NCI-H1436 (cell line): ENCODE measurements at regions not wholly inside any gene's neighbourhood (a gene's known extent, or its start where the extent isn't known, plus 50 kb on each side); places are given as distances from the start of the nearest gene placed in this dataset.
"Not testable (repeated sequence)": the region's sequence is repeated elsewhere in the genome, so short reads cannot be mapped to it uniquely, and the experiment has no call there.

Experiments used
- DNase-seq: peaks from one replicate; lab custom pipeline; 2025; lab: John Stamatoyannopoulos, UW

DNA sequence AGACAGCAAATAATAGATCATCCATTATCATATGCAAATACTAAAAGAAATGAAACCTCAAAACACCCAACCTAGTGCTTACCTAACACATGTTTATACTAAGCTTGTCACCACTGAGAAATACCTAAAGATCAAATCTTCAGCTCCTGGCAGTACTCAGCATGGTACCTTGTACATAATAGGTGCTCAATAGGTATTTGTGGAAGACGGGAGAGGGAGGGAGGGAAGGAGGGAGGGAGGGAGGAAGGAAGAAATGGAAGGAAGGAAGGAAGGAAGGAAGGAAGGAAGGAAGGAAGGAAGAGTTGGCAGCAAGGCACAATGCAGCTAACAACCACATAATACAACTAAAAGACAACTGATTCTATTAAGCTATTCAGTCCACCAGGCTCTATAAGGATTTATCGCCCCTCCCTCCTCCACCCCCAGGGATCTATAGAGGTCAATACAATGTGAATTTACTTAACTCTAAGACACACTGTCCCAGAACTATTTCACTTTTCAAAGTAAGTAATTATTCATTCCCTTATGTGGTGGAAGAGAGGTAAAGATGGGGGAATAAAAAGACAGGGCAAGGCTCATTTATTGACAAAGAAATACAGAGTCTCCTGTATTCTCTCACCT, 328.9 kb downstream of the PAPSS1 start:
- DNase-seq, result no peak

DNA sequence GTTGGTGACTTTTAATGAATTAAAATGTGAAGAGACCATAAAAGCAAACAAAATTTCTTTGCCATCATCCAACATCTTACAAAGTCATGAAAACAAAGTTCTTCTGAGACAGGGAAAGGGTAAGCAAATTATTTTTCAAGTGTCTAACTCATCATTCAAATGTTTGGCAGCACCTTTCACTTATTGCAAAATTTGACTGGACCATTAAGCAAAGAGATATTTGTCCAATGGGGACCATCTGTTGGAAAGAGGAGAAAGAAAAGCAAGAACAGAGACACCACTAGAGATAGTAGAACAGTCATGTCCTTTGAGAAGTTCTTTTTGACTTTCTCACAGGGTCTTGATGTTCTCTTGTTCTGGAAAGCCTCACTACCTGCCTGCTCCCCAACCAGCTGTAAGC, 330.1 kb downstream of the PAPSS1 start:
- DNase-seq, result no peak

DNA sequence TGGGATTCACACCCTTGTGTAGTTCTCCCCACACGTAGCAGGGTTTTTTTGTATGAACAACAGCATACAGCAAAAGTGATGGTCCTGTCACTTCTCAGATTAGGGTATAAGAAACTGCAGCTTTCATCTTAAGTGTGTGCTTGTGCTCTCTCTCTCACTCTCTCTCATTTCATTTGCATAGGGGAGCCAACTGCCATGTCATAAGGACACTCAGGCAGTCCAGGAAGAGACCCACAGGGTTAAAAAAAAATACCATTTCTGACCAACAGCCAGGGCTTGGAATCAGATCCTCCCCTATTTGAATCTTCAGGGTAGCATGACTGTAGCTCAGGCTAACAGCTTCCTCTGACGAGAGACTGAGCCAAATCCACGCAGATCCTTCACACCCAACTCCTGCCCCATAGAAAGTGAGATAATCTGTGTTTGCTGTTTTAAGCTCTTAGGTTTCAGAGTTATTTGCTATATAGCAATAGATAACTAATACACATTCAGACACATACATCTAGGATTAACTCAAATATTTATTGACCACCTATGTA, 331.2 kb downstream of the PAPSS1 start:
- DNase-seq, result no peak

- no peak for DNase-seq
Observed at GRCh38 chr4:107380836-107381438, 339.1 kb downstream of the PAPSS1 start.

- no peak for DNase-seq
Observed at GRCh38 chr4:107380190-107380589, 339.8 kb downstream of the PAPSS1 start.

GRCh38 chr4:107379054-107379869, 340.8 kb downstream of the PAPSS1 start:
- no peak for DNase-seq

DNA sequence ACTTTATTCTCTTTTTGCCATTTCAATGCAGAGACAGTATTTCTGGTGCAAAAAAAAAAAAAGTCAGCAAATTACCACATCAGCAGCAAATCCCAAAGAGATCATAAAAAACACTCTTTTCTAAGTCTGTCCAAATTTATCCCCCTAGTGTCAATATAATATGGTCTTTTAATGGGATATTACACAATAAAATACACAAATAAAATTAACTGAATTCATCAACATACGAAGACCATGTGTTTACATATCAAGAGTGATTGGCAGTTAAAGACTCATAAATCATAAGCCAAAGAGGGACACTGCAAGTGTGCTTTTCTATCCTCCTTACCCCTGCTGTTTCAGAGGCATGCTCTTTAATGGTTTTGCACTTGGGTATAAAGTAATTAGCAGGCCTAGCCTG, 340.2 kb upstream of the DKK2 start:
- no peak for DNase-seq

DNA sequence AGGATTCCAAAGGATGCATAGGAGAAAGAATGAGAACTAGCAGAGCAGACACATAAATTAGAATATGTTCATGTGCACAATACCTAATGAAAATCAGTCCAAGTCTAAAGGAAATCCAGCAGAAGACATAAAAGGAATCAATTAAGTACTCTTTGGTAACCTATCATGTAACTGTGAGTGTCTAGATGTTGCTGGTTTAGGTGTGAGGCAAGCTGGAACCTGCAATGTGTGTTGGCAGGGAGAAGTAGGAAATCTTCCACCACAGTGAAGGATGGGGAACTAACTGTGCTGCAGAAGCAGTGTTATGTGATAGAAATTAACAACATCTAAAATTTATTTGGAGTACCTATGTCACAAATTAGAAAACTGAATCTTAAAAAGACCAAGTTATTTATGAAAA, 330.8 kb upstream of the DKK2 start:
- DNase-seq, result no peak

DNA sequence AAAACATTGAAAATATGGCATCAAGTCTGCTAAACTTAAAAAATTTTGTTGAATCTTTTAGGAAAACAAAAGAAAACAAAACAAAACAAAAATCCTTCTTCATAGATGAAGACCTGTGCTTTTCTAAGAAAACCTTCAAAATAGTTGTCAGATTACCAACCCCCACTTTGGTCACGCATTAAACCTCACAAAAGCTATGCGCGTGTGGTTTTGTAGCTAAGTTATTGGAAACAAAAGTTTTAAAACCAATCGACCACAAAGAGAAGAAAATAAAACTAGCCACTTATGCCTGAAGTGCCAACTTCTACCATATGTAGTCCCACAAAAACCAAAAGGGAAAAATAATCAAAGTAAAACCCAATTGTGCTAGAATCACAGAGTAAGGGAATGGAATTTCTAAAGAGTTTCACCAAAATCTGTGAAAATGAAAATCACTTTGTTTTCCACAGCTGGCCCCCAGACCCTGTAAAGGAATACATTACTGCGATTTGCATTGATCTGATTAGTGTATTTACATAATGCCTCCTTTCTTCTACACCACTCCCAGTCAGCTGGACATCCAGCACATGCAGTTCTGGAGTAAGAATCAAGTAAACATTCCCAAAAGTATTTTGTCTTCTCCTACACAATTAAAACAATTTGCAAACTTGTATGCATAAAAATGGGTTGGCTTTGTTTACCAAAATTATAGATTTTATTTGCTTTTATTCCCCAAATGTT, 330.1 kb upstream of the DKK2 start:
- no peak for DNase-seq

GRCh38 chr4:107363125-107363524, 327.0 kb upstream of the DKK2 start:
- no peak for DNase-seq

DNA sequence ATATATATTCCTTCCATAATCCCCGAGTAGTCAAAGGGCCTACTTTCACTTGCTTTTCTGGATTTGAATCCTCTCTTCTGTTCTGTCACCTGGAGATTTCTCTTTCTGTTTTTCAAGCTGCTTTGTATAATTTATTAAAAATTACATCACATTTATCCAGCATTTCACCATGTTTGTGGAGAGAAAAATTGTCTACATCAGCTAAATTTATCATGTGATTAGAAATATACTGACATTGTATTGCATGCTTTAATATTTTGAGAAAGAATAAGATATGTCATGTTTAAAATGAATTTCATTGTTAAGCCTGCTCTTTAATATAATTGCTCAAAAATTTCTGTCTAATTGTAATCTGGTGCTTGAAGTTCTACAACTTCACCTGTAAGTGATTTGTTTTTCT, 323.1 kb upstream of the DKK2 start:
- no peak for DNase-seq

- DNase-seq, result not testable (repeated sequence)
Observed at GRCh38 chr4:107354304-107354703, 318.2 kb upstream of the DKK2 start.

GRCh38 chr4:107351196-107351595, 315.1 kb upstream of the DKK2 start:
- no peak for DNase-seq

DNA sequence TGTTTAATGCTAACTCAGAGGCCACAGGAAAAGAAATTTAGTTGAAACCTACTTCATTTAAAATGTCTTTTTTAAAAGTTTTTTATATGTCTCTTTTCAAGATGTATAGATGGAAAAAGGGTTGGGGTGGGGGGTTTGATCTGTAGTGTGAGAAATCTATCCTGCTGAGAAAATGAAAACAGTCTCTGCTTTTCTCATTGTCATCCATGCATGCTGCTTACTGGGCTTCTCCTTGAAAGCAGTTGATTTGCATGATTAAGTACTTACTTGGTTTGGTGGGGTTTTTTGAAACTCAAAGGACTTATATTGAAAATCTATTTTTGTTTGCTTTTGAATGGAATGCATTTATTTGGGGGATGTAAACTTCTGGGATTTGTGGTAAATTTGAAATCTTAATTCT, 313.6 kb upstream of the DKK2 start:
- DNase-seq, result no peak

GRCh38 chr4:107349266-107349665, 313.2 kb upstream of the DKK2 start:
- DNase-seq, result no peak

- no peak for DNase-seq
Observed at GRCh38 chr4:107348188-107349050, 312.3 kb upstream of the DKK2 start.

DNA sequence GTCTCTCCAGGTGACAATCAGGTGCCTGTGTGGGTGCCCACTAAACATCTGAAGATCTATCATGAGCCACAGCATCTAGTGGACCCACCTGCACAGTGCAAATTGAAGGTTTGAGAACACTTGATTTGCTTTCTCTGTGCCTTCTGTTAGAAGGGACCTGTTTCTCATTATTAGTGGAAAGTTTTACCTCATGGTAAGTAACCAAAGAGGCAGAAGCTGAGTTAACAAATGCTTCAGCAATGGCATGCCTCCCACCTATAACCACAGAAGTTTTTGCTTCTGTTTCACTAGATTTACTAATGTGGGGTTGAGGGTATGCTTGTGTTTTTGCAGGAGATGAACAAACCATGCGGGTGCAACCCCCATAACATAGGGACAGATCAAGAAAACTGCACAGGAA, 297.4 kb upstream of the DKK2 start:
- no peak for DNase-seq

DNA sequence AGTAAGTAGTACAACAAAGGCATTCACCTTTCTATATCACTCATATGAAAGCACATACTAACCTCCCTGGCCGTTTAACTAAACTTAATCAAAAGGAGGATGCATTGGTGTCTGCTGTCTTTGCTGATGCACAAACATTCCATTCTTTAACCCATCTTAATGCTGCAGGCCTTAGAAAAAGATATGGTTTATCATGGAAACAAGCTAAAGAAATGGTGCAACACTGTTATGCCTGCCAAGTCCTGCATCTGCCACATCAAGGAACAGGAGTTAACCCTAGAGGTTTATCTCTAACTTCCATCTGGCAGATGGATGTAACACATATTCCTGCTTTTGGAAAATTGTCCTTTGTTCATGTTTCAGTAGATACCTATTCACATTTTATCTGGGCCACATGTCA, 296.5 kb upstream of the DKK2 start:
- DNase-seq, result not testable (repeated sequence)

DNA sequence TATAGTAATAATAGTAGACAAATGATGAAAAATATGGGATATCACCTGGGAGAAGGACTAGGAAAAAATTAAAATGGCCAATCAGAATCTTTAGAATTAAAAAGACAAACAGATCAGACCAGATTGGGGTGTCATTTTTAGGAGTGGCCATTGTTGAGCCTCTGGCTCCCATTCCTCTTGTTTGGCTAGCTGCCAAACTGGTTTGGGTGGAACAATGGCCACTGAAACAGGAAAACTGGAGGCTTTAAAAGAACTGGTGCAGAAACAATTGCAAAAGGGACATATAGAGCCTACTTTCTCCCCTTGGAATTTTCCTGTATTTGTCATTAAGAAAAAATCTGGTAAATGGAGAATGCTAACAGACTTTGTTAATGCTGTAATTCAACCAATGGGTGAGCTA, 294.8 kb upstream of the DKK2 start:
- DNase-seq, result no peak

DNA sequence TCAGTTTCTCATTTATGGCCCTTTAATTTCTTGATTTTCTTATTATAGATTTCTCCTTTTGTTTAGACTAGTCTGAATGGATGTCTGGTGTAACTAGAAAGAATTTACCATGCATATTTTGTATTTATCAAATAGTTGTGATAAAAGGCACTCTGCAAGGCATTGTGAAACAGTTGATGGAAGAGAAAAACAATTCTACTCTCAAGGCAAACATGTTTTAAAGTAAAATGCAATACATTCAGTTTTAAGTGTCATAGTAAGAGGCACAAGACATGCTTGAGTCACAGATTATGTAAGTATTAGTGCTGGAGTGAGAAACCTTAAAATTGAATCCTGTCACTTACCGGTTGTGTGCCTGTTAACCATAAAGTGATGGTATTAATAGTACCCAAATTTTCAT, 283.3 kb upstream of the DKK2 start:
- DNase-seq, result no peak

DNA sequence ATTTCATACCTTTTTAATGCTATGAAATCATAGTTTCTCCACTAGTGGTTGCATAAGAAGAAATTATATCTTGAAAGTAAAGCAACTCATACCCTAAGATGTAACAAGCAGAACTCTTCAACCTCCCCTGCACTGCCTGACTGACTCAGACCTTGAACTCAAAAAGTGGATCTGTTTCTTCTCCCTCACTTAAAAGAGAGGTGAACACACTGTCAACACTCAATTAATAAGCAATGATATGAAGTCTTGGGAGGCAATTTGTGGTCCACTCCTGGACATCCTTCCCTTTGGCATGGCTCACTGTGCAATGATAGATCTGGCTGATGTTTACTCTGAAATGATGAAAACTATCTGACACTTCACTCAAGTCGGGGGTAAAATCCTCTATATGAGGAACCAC, 282.0 kb upstream of the DKK2 start:
- no peak for DNase-seq

DNA sequence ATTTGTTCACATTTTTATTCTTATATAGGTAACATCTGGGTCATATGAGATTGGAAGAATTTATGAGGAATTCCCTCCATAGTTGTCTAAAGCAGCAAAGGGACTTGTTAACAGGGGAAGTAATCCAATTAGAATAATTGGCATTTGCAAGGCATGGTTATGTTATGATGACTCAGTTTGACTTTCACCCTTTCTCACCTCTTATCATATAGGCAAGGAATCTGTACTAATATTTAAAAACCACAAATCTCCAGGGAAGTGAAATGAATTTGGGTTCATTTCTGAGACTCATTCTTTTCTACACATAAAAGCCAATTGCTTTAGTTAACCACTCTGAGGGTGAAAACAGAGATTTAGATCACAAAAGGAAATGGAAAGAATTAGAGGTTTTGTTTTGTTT, 281.5 kb upstream of the DKK2 start:
- no peak for DNase-seq
